Ascending aorta (tissue), 2 donors: ENCODE measurements at regions not wholly inside any gene's neighbourhood (a gene's known extent, or its start where the extent isn't known, plus 50 kb on each side); places are given as distances from the start of the nearest gene placed in this dataset.

Experiments used
- DNase-seq, 2 donors: peaks; one replicate each; pipeline ENCODE4 v3.0.0-alpha.2; 2019; ENCODE audit warnings: low spot score in 2 of 2
- H3K27ac ChIP-seq, 2 donors: fragments of 200-600 bp; sonication (generic); one replicate each; pipeline ENCODE4 v1.5.1; 2016 to 2017; ENCODE audit warnings: mild to moderate bottlenecking in 1 of 2
- H3K27me3 ChIP-seq: fragments of 200-600 bp; sonication (generic); one replicate; pipeline ENCODE4 v1.5.1; 2017
- H3K36me3 ChIP-seq, 2 donors: fragments of 200-600 bp; sonication (generic); one replicate each; pipeline ENCODE4 v1.5.1; 2016
- H3K4me1 ChIP-seq, 2 donors: fragments of 200-600 bp; sonication (generic); one replicate each; pipeline ENCODE4 v1.5.1; 2016 to 2017; ENCODE audit warnings: mild to moderate bottlenecking in 1 of 2
- H3K4me3 ChIP-seq, 2 donors: fragments of 200-600 bp; sonication (generic); one replicate each; pipeline ENCODE4 v1.5.1; 2016 to 2017; ENCODE audit warnings: mild to moderate bottlenecking in 1 of 2
- H3K9me3 ChIP-seq, 2 donors: fragments of 200-600 bp; sonication (generic); one replicate each; pipeline ENCODE4 v1.5.1; 2016
- intact Hi-C: fragments of 100-400 bp; cut with DNase I; formaldehyde crosslinking; loops from one replicate; pipeline ENCODE4 v1.15.1; 2023
- TF ChIP-seq, protein P1 (sequence below), 3 experiments: fragments of 200-600 bp in 2 of 3; fragments of 450-650 bp in 1 of 3; sonication (generic) in 2 of 3; IDR thresholded peaks; one replicate each; pipeline ENCODE4 v1.5.1; 2016 to 2019; ENCODE audit warnings: antibody characterized with exemption in 3 of 3, mild to moderate bottlenecking in 1 of 3, moderate library complexity in 1 of 3

DNA sequence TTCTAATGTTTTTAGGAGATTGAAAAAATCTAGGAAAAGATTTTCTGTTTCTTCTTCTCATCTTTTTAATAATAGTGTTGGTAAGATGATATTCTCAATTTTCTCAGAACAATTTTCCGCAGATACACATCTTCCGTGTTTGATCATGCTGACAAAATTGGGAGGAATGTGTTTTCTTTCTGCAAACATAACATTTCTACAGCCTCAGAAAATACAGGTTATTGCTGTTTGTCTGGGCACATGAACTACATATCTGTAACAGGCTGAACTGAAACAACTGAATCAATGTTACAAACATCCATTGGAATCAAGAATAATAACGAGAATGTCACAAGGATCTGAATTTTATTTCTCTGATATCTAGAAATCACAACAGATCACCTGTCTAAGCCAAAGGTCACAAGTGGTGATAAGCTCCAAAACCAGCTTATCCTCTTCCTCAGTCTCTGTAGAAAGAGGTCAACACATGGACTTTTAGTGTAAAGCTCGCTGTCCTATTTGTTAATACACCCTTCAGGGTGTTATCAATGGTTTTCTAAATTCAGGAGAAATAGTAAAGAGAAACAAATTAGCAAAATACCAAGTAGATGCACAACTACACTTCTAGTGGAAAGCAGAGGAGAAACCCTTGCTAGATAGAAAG lies 197.3 kb upstream of the MARCKS start:
- H3K36me3 ChIP-seq: no peaks in the 10 kb centered on the region
- intact Hi-C loops: no loop called here
- no peaks in the 10 kb centered on the region for H3K4me1 ChIP-seq
- H3K9me3 ChIP-seq: no peaks in the 10 kb centered on the region
- no peak for DNase-seq
- no peaks in the 10 kb centered on the region for H3K27me3 ChIP-seq
- TF ChIP-seq, protein P1, sequence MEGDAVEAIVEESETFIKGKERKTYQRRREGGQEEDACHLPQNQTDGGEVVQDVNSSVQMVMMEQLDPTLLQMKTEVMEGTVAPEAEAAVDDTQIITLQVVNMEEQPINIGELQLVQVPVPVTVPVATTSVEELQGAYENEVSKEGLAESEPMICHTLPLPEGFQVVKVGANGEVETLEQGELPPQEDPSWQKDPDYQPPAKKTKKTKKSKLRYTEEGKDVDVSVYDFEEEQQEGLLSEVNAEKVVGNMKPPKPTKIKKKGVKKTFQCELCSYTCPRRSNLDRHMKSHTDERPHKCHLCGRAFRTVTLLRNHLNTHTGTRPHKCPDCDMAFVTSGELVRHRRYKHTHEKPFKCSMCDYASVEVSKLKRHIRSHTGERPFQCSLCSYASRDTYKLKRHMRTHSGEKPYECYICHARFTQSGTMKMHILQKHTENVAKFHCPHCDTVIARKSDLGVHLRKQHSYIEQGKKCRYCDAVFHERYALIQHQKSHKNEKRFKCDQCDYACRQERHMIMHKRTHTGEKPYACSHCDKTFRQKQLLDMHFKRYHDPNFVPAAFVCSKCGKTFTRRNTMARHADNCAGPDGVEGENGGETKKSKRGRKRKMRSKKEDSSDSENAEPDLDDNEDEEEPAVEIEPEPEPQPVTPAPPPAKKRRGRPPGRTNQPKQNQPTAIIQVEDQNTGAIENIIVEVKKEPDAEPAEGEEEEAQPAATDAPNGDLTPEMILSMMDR (IDR thresholded peaks at IDR 0.05): no peak
- H3K4me3 ChIP-seq: no peak overlapping the region
- H3K27ac ChIP-seq: no peak overlapping the region

DNA sequence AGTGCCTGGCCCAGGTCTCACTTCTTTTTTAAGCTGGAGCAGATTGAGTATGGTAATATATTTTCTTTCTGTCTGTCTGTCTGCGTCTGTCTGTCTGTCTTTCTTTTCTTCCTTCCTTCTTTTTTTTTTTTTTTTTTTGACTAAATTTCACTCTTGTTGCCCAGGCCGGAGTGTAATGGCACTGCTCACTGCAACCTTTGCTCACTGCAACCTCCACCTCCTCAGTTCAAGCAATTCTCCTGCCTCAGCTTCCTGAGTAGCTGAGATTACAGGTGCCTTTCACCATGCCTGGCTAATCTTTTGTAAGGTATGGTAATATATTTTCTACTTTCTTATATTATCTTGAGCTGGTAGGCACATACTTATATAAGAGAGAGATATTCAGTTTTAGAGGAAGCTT lies 196.3 kb upstream of the MARCKS start:
- no peak for DNase-seq
- Histone ChIP-seq H3K9me3 (no peaks in the 10 kb centered on the region), H3K36me3 (no peaks in the 10 kb centered on the region), H3K4me1 (no peaks in the 10 kb centered on the region), H3K27me3 (no peaks in the 10 kb centered on the region), H3K4me3 (no peak overlapping the region), H3K27ac (no peak overlapping the region)
- intact Hi-C loops: no loop called here
- TF ChIP-seq, protein P1 (IDR thresholded peaks at IDR 0.05): no peak

DNA sequence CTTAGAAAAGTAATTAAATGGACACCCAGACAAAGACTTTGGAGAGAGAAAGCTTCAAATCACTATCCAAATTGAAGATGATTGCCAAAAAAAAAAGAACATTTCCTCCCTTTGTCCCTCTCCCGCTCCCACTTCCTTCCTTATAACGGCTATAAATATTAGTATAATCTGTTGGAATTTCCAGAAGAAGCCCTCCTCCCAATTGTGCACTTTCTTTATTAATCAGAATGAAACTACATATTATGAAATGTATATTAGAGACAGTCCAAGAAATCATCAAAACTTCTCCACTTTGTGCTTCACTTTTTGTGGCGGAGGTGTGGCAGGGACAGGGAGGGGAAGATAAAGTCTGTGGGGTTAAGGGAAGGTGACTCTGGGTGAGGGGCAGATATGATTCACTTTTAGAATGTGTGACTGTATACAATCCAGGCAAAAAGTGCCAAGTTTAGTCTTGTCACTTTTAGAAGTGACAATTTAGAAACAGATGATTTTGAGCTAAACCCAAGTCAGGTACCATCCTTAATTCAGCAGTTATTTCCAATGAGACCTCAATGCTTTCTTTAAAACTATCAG lies 195.0 kb upstream of the MARCKS start:
- DNase-seq: no peak
- no peaks in the 10 kb centered on the region for H3K36me3 ChIP-seq
- no peaks in the 10 kb centered on the region for H3K4me1 ChIP-seq
- H3K27ac ChIP-seq: no peak overlapping the region
- TF ChIP-seq, protein P1 (IDR thresholded peaks at IDR 0.05): no peak
- H3K4me3 ChIP-seq: no peak overlapping the region
- intact Hi-C loops: no loop called here
- H3K9me3 ChIP-seq: no peaks in the 10 kb centered on the region
- H3K27me3 ChIP-seq: no peaks in the 10 kb centered on the region

DNA sequence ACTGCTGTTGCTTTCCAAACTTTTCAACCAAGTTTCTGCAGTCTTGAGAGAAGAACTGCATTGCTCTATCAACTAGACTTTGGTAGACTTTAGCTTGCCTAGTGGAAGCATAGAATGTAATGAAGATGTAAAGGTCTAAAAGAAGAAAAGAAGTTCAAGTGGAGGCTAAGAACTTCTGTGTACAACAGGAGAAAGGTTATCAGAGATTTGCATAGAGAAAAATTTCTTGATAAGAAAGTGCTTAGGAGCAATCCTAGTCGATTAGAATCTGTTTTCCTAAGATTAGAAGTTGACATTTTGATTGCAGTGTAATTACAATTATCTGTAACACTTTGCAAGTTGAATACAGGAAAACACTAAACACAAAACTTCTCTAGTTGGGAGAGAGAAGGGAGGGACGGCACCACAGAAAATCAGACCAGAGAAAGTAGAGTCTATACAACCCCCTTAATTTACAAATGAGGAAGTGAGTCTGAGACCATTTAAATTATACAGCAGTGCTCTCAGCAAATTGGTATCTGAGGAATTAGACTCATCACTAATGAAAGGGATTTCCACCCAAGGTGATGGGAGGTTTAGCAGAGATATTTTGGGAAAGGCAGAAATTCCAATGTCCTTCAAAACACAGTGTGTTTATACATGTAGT lies 194.3 kb upstream of the MARCKS start:
- Histone ChIP-seq H3K4me3 (no peak overlapping the region), H3K36me3 (no peaks in the 10 kb centered on the region), H3K27me3 (no peaks in the 10 kb centered on the region), H3K4me1 (no peaks in the 10 kb centered on the region), H3K27ac (no peak overlapping the region), H3K9me3 (no peaks in the 10 kb centered on the region)
- intact Hi-C loops: no loop called here
- no peak for DNase-seq
- TF ChIP-seq, protein P1 (IDR thresholded peaks at IDR 0.05): no peak

DNA sequence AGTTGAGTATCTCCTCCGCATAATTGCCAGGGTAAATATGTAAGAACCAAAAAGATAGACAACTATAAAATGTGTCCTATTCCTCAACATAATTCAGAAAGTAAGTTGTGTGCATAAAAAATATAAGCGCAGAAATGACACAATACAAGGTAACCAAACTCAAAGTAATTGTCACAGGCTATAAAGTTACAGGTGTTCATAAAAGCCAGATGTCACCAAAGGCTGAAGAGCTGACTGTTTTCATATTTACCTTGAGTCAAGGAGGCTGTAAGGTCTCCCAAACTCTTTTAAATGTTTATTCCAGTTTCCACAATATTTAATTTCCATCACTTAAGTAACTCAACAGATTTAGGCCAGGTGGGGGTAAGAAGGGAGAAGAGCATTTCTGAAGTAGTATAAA lies 192.2 kb upstream of the MARCKS start:
- intact Hi-C loops: no loop called here

More for the DNA sequence above, 192.2 kb upstream of the MARCKS start:
- TF ChIP-seq, protein P1 (IDR thresholded peaks at IDR 0.05): no peak
- Histone ChIP-seq H3K36me3 (no peaks in the 10 kb centered on the region), H3K27ac (no peak overlapping the region), H3K4me3 (no peak overlapping the region), H3K4me1 (no peaks in the 10 kb centered on the region), H3K27me3 (no peaks in the 10 kb centered on the region), H3K9me3 (no peaks in the 10 kb centered on the region)
- DNase-seq: no peak
